GM12892 (cell line): ENCODE measurements at regions not wholly inside any gene's neighbourhood (a gene's known extent, or its start where the extent isn't known, plus 50 kb on each side); places are given as distances from the start of the nearest gene placed in this dataset.

Source experiments
- DNase-seq: peaks from one replicate; pipeline ENCODE4 v3.0.0; 2011; ENCODE audit not compliant: insufficient read length
- FAIRE-seq: peaks from 2 replicates; lab custom pipeline; 2011; peaks lifted over from hg19 to GRCh38; lab: Jason Lieb, UNC
- POLR2A ChIP-seq: IDR thresholded peaks from 2 replicates; pipeline ENCODE4 v1.6.1; 2011; ENCODE audit warnings: low read depth, low read length, control low read depth
- POLR2AphosphoS5 ChIP-seq: IDR thresholded peaks from 2 replicates; pipeline ENCODE4 v1.6.1; 2011; ENCODE audit warnings: low read depth, low read length, control low read depth
- TAF1 ChIP-seq: IDR thresholded peaks from 2 replicates; pipeline ENCODE4 v1.6.1; 2011; ENCODE audit warnings: low read depth, mild to moderate bottlenecking, control low read depth, low read length, borderline replicate concordance

DNA sequence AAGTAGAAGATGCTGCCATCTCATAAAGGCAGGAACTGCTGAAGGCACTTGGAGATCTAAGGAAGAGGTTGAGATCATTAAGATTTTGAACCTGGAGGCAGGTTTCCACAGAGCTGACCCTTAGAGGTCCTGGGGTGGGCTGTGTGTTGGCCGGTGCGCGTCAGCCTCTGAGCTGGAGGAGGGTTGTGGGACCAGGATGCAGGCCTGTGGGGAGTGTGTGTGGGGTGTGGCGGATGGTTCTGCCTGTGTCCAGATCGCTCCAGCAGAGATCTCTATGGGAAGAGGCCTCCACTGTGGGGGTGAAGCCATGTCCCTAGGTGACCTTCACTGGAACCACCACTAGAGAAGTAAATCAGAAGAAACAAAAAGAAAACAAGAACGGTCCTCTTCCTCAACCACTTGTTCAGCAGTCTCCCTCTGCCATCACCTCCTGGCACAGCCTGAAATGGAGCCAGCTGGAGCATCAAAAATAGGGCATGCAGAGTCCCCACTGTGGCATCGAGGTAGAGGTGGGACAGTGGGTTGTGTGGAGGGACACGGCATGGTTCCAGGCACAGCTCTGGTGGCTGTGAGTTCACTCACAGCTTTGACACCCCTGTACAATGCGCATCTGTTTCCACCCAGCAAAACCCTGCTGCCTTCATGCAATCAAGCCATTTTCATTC is 453.8 kb downstream of the TCERG1L start:
- TF ChIP-seq POLR2A (no peak), POLR2AphosphoS5 (no peak), TAF1 (no peak)
- FAIRE-seq: no peak

GRCh38 chr10:130858626-130859025 is 452.9 kb downstream of the TCERG1L start:
- DNase-seq (no peak), FAIRE-seq (no peak)
- no peak for TF ChIP-seq TAF1
- TF ChIP-seq POLR2AphosphoS5: no peak
- TF ChIP-seq POLR2A: no peak

More for the DNA sequence above, 453.8 kb downstream of the TCERG1L start:
- no peak for DNase-seq

DNA sequence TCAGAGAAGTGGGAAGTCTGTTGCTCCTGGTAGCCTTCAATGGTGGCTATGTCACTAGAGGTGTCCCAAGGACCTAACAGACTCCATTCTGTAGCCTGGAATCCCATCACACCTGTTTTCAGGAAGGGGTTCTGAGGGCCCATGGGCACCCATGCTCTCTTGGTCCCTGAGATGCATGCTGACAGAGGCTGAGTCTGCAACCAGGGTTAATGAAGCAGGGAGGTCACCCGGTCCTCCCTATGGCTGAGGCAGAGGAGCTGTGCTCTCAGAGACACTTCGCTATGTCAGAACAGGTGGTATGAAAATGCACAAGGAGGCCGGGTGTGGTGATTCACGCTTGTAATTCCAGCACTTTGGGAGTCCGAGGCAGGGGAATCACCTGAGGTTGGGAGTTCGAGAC is 452.1 kb downstream of the TCERG1L start:
- FAIRE-seq (no peak), DNase-seq (no peak)
- TF ChIP-seq TAF1: no peak
- TF ChIP-seq POLR2AphosphoS5: no peak

DNA sequence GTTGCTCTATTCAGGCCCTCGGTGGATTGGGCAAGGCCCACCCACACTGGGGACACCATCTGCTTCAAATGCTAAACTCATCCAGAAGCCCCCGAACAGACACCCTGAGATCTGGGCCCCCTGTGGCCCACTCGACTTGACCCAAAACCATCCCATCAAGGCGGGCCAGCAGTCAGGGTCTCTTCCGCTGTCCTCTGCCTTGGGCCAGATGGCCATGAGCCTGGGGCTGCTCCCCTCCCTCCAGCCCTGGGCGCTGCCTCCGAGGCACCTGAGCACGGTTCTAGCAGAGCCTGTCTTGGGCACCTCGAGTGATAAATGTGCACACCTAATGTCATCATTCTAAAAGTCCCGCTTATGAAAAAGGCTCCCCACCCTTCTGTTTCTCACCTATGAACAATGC is 449.4 kb downstream of the TCERG1L start:
- TF ChIP-seq POLR2AphosphoS5 (no peak), POLR2A (no peak), TAF1 (no peak)
- FAIRE-seq: no peak
- no peak for DNase-seq

GRCh38 chr10:130862626-130863025 is 448.9 kb downstream of the TCERG1L start:
- no peak for FAIRE-seq
- TF ChIP-seq POLR2AphosphoS5: no peak
- no peak for TF ChIP-seq POLR2A
- TF ChIP-seq TAF1: no peak

GRCh38 chr10:130863044-130863443 is 448.5 kb downstream of the TCERG1L start:
- TF ChIP-seq POLR2AphosphoS5 (no peak), TAF1 (no peak), POLR2A (no peak)
- no peak for FAIRE-seq
- no peak for DNase-seq

More at GRCh38 chr10:130862626-130863025, 448.9 kb downstream of the TCERG1L start:
- no peak for DNase-seq

GRCh38 chr10:130864961-130865818 is 446.3 kb downstream of the TCERG1L start:
- no peak for FAIRE-seq
- TF ChIP-seq POLR2A: no peak
- TF ChIP-seq POLR2AphosphoS5: no peak
- TF ChIP-seq TAF1: no peak
- DNase-seq: no peak

DNA sequence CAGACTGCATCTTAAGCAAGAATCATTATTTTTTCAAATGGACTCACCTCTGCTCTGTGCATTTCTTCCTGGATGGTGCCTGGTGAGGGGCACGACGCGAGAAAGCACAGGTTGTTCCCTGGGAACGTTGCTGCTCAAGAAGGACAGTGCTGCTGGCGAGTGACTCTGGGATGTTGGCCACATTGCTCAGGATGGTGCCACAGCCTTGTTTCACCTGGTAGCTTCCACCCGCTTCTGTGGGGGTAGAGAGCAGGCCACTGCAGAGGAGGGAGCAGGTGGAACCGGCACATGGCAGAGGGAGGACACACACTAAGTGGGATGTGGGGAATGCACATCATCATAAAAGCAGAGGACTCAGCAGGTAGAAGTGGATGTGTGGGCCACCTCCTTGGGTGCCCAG is 444.7 kb downstream of the TCERG1L start:
- TF ChIP-seq POLR2A (no peak), POLR2AphosphoS5 (no peak), TAF1 (no peak)
- DNase-seq (no peak), FAIRE-seq (no peak)

DNA sequence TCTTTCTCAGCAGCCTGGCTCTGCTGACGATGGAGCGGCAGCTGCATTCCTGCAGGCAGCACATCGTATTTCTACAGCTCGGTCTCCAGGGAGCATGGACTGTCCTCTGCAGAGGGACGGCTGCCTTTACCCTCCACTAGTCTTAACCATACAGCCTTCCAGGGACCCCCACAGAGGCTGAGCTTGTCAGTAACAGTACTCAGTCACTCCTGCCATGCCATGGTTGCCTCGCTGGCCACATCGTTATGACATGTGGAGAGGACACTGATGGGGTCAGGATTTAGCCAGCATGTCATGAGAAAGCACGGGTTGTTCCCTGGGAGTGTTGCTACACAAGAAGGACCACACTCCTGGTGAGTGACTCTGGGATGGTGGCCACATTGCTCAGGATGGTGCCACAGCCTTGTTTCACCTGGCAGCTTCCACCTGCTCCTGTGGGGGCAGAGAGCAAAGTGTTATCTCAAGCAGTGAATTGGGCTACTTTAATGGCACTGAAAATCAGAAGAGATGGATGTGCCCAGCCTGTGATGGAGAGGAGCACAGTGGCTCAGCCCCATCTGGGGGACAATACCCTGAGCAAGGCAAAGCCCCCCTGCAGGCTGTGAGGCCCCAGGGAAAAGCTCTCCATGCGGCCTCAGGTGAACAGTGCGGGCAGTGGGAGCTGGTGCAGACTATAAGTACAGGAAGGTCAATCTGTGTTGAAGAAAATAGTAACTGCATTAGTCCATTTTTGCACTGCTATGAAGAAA is 443.9 kb downstream of the TCERG1L start:
- no peak for DNase-seq
- FAIRE-seq: no peak
- TF ChIP-seq POLR2AphosphoS5 (no peak), POLR2A (no peak), TAF1 (no peak)

DNA sequence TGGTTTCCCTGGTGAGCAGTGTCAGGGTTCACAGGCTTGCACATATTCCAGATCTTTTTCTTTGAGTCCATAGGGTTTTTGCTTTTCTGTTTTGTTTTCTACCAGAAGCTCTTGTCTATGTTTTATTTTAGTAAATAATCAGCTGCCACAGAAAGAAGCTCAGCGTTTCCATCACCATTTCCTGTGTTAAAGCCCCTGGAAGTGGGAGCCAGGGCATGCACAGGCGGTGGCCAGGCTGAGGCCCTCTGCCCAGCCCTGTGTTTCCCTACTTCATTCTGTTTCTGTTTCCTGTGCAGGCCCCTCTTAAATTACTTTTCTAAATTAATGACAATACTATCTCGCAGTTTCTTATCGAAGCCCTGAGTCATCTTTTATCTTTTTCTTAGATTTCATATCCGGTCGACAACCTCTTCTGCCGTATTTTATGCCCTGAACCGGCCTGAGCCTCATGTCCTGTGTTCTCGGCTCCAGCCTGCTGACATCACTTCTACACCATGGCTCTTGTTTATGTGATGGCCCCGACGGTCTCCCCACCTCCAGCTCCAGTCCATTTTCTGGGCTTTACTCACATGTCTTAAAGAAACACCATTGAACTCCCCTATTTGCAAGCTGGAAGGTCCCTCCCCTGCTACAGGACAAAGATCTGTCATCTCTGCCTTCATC is 442.2 kb downstream of the TCERG1L start:
- no peak for FAIRE-seq

More for the DNA sequence above, 442.2 kb downstream of the TCERG1L start:
- TF ChIP-seq POLR2AphosphoS5 (no peak), TAF1 (no peak), POLR2A (no peak)
- no peak for DNase-seq
